ENCODE measurements at regions not wholly inside any gene's neighbourhood (a gene's known extent, or its start where the extent isn't known, plus 50 kb on each side); places are given as distances from the start of the nearest gene placed in this dataset.

GRCh38 chrX:66328950-66329596 lies 165.0 kb downstream of the HEPH start:
- no peak for ATAC-seq
- Histone ChIP-seq H3K27me3 (no peaks in the 10 kb centered on the region), H3K36me3 (no peaks in the 10 kb centered on the region), H3K4me3 (no peak overlapping the region), H3K9me3 (no peaks in the 10 kb centered on the region), H3K27ac (no peak overlapping the region), H3K4me1 (no peaks in the 10 kb centered on the region)
- TF ChIP-seq CTCF (IDR thresholded peaks at IDR 0.05) (no peak), POLR2A (IDR thresholded peaks at IDR 0.05) (no peak)
- WGBS, 4 donors: 78 to 87% (median 84%) methylated on average over 21 to 25 of the region's 25 CpGs
- intact Hi-C loops (cut with DNase I): no loop called here
- DNase-seq: peak in 1 of 5 donors; percentile 28

GRCh38 chrX:66360894-66361293 lies 196.8 kb downstream of the HEPH start:
- TF ChIP-seq POLR2A (IDR thresholded peaks at IDR 0.05) (no peak), CTCF (IDR thresholded peaks at IDR 0.05) (no peak)
- intact Hi-C loops (cut with DNase I): no loop called here
- H3K36me3 ChIP-seq: no peaks in the 10 kb centered on the region
- ATAC-seq (no peak), DNase-seq (no peak)
- WGBS, 4 donors: 49 to 65% (median 59%) methylated on average over 3 of the region's 3 CpGs
- H3K4me1 ChIP-seq: no peaks in the 10 kb centered on the region
- H3K9me3 ChIP-seq: peaks cover 0 to 7% (median 0%) of the 10 kb centered on the region in 12 donors
- H3K4me3 ChIP-seq: no peak overlapping the region
- H3K27ac ChIP-seq: no peak overlapping the region
- H3K27me3 ChIP-seq: no peaks in the 10 kb centered on the region

GRCh38 chrX:66384722-66385121 lies 220.7 kb downstream of the HEPH start:
- intact Hi-C loops (cut with DNase I): no loop called here
- no peak overlapping the region for H3K27ac ChIP-seq
- H3K9me3 ChIP-seq: peaks cover 0 to 6% (median 0%) of the 10 kb centered on the region in 12 donors
- no peak overlapping the region for H3K4me3 ChIP-seq
- peaks cover 0 to 3% (median 0%) of the 10 kb centered on the region in 9 donors for H3K27me3 ChIP-seq
- H3K4me1 ChIP-seq: no peaks in the 10 kb centered on the region
- no peak for DNase-seq
- no peak for TF ChIP-seq CTCF (IDR thresholded peaks at IDR 0.05)
- no peak for TF ChIP-seq POLR2A (IDR thresholded peaks at IDR 0.05)
- ATAC-seq: no peak
- 91 to 100% (median 94%) methylated on average over 1 of the region's 1 CpG for WGBS, 4 donors
- no peaks in the 10 kb centered on the region for H3K36me3 ChIP-seq

- no peak for TF ChIP-seq CTCF (IDR thresholded peaks at IDR 0.05)
- TF ChIP-seq POLR2A (IDR thresholded peaks at IDR 0.05): no peak
- DNase-seq: no peak
- H3K27me3 ChIP-seq: no peaks in the 10 kb centered on the region
- H3K27ac ChIP-seq: no peak overlapping the region
- no peaks in the 10 kb centered on the region for H3K4me1 ChIP-seq
- 46 to 69% (median 62%) methylated on average over 1 of the region's 1 CpG for WGBS, 4 donors
- no peak for ATAC-seq
- intact Hi-C loops (cut with DNase I): no loop called here
- H3K36me3 ChIP-seq: no peaks in the 10 kb centered on the region
- no peak overlapping the region for H3K4me3 ChIP-seq
- H3K9me3 ChIP-seq: peaks cover 0 to 16% (median 0%) of the 10 kb centered on the region in 12 donors
Observed at GRCh38 chrX:66399273-66399672, 235.2 kb downstream of the HEPH start.
